ENCODE measurements at regions not wholly inside any gene's neighbourhood (a gene's known extent, or its start where the extent isn't known, plus 50 kb on each side); places are given as distances from the start of the nearest gene placed in this dataset.

- H3K27ac ChIP-seq = no peak overlapping the region
- intact Hi-C loops (cut with DNase I) = no loop called here
- DNase-seq = no peak
- WGBS, 2 donors = 85 to 88% methylated on average over 4 of the region's 4 CpGs
- no peak for TF ChIP-seq POLR2A (IDR thresholded peaks at IDR 0.05)
- TF ChIP-seq CTCF (IDR thresholded peaks at IDR 0.05) = no peak
- TF ChIP-seq EP300 (IDR thresholded peaks at IDR 0.05) = no peak
- no peak for TF ChIP-seq POLR2AphosphoS5 (IDR thresholded peaks at IDR 0.05)
- no peaks in the 10 kb centered on the region for H3K4me1 ChIP-seq
- H3K36me3 ChIP-seq = no peaks in the 10 kb centered on the region
- H3K9me3 ChIP-seq = no peaks in the 10 kb centered on the region
- H3K4me3 ChIP-seq = no peak overlapping the region
- no peaks in the 10 kb centered on the region for H3K27me3 ChIP-seq
Measured at GRCh38 chr18:49677081-49677480, 115.2 kb downstream of the LIPG start.

- intact Hi-C loops (cut with DNase I) = no loop called here
- peaks cover 0 to 8% (median 0%) of the 10 kb centered on the region in 4 donors for H3K4me1 ChIP-seq
- 93 to 96% methylated on average over 5 of the region's 5 CpGs for WGBS, 2 donors
Measured at GRCh38 chr18:49673281-49673680, 111.4 kb downstream of the LIPG start.

DNA sequence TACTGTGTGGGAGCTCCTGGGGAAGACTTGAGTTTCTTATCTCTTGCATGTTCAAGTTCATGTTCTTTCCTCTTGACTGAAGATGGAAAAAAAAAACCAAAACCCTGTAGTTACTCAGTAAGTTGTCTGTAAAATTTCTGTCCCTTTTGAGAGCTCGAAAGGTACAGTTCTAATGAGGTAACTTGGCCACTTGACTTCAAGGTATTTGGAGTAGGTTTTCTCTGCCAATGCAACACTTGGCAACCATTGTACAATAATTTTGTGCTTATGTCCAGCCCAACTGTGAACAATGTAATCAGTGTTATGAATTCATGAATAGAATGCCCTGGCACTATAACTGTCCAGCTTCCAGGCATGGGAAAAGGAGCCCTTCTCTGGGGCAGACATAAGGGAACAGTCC lies 111.0 kb downstream of the LIPG start:
- intact Hi-C loops (cut with DNase I) = no loop called here
- no peak for DNase-seq

More at GRCh38 chr18:49673281-49673680, 111.4 kb downstream of the LIPG start:
- Histone ChIP-seq H3K27ac (no peak overlapping the region), H3K9me3 (no peaks in the 10 kb centered on the region), H3K27me3 (no peaks in the 10 kb centered on the region), H3K4me3 (no peak overlapping the region), H3K36me3 (no peaks in the 10 kb centered on the region)
- DNase-seq = no peak
- TF ChIP-seq POLR2AphosphoS5 (IDR thresholded peaks at IDR 0.05) = no peak
- TF ChIP-seq POLR2A (IDR thresholded peaks at IDR 0.05) = no peak
- TF ChIP-seq EP300 (IDR thresholded peaks at IDR 0.05) = no peak
- no peak for TF ChIP-seq CTCF (IDR thresholded peaks at IDR 0.05)

GRCh38 chr18:49669403-49669802 lies 107.5 kb downstream of the LIPG start:
- Histone ChIP-seq H3K4me1 (peaks cover 0 to 8% (median 0%) of the 10 kb centered on the region in 4 donors), H3K9me3 (no peaks in the 10 kb centered on the region), H3K4me3 (no peak overlapping the region), H3K27ac (peak overlapping the region in 2 of 4 donors; percentile 43 to 52), H3K36me3 (no peaks in the 10 kb centered on the region), H3K27me3 (no peaks in the 10 kb centered on the region)
- WGBS, 2 donors = 78 to 94% methylated on average over 5 of the region's 5 CpGs
- TF ChIP-seq POLR2A (IDR thresholded peaks at IDR 0.05) = no peak
- no peak for TF ChIP-seq CTCF (IDR thresholded peaks at IDR 0.05)
- TF ChIP-seq POLR2AphosphoS5 (IDR thresholded peaks at IDR 0.05) = no peak
- TF ChIP-seq EP300 (IDR thresholded peaks at IDR 0.05) = no peak
- intact Hi-C loops (cut with DNase I) = no loop called here
- no peak for DNase-seq

More for the DNA sequence above, 111.0 kb downstream of the LIPG start:
- Histone ChIP-seq H3K9me3 (no peaks in the 10 kb centered on the region), H3K27me3 (no peaks in the 10 kb centered on the region), H3K27ac (no peak overlapping the region), H3K4me3 (no peak overlapping the region), H3K4me1 (peaks cover 0 to 8% (median 0%) of the 10 kb centered on the region in 4 donors), H3K36me3 (no peaks in the 10 kb centered on the region)
- TF ChIP-seq EP300 (IDR thresholded peaks at IDR 0.05) (no peak), POLR2AphosphoS5 (IDR thresholded peaks at IDR 0.05) (no peak)
- WGBS, 2 donors = 74 to 93% methylated on average over 1 of the region's 1 CpG

DNA sequence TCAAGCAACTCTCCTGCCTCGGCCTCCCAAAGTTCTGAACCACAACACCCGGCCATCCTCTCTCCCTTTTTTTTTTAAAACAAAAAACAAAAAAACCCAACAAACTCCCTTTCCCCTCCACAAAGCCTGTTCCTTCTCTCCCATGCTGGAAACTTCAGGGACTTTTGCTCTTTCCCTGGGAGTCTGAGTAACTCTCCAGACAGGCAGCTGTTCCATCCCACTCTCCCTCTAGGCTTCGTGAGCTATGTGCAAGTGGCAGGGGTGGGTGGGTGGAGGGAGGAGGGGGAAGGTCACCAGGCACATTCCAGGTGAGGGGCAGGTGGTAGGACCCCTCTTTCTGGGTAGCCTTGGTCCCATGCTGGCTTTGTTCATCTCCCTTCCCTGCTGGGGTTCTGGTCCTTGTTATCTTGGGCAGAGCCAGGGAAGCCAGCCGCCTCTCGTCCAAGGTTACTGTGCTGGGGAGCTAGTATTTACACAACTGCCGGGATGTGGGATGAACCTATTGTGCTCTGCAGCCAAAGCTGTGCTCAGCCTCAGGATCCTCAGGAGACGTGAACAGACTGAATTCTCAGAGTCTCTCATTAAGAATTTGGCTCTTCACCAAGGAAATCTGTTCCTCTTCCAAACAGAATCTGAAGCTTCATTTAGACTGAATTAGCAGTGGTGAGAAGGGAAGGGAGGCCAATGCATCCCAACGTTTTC lies 106.9 kb downstream of the LIPG start:
- no peaks in the 10 kb centered on the region for H3K9me3 ChIP-seq
- WGBS, 2 donors = 35 to 44% methylated on average over 8 of the region's 8 CpGs
- peak in 1 of 4 donors; percentile 40 for TF ChIP-seq POLR2AphosphoS5 (IDR thresholded peaks at IDR 0.05)
- TF ChIP-seq CTCF (IDR thresholded peaks at IDR 0.05) = no peak
- no peaks in the 10 kb centered on the region for H3K36me3 ChIP-seq
- peak overlapping the region in 3 of 4 donors; percentile 17 to 52 (median 43) for H3K27ac ChIP-seq
- H3K27me3 ChIP-seq = no peaks in the 10 kb centered on the region
- H3K4me1 ChIP-seq = peaks cover 0 to 12% (median 0%) of the 10 kb centered on the region in 4 donors
- no peak overlapping the region for H3K4me3 ChIP-seq
- DNase-seq = peak; percentile 85
- intact Hi-C loops (cut with DNase I) = no loop called here

Data from sigmoid colon (tissue), 6 donors.